Activated CD4-positive, alpha-beta T cell treated with anti-CD3 and anti-CD28 coated beads for 24 hours (primary cell): ENCODE measurements at regions not wholly inside any gene's neighbourhood (a gene's known extent, or its start where the extent isn't known, plus 50 kb on each side); places are given as distances from the start of the nearest gene placed in this dataset.

ENCODE experiments used
- DNase-seq, 2 donors: peaks; one replicate each; pipeline ENCODE4 v3.0.0-alpha.2; 2020; ENCODE audit warnings: low read depth in 2 of 2

DNA sequence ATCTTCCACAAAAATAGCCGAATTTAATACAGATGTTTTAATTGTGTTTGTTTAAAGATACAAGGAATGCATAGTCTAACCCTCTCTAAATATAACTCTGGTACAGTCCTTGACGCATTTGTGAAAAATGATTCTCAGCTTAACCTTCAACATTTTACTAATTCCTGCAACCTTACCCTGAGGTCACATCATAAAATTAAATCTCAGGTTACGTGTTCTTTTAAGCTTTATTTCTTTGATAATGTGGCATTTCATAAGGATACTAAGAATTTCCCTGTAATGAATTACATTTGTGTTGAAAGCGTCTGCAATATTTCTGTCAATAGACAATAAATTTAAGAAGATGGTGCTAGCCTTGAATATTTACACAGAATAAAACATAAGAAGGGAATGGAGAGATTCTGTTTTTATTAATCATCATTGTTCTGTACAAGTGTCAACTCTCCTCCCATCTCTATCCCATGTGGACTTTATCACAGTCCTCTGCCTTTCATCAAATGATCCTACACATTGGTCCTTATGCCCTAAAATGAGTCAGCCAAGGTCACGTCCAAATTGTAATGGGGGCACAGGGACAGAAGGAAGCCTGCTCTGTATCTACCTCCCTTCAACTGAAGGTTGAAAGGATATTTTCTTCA is 769.3 kb upstream of the FLRT2 start:
- DNase-seq = no peak

GRCh38 chr14:84767434-84767833 is 762.5 kb upstream of the FLRT2 start:
- no peak for DNase-seq

GRCh38 chr14:84770030-84770429 is 759.9 kb upstream of the FLRT2 start:
- no peak for DNase-seq

DNA sequence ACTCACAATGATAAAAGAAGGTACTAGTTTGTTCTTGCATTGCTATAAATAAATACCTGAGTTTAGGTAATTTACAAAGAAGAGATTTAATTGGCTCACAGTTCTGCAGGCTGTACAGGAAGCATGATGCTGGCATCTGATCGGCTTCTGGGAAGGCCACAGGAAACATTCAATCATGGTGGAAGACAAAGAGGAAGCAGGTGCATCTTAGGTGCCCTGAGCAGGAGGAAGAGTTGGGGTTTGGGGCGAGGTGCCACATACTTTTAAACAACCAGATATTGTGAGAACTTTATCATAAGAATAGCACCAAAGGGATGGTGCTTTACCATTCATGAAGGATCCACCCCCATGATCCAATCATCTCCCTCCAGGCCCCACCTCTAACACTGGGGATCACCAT is 752.6 kb upstream of the FLRT2 start:
- DNase-seq = no peak

DNA sequence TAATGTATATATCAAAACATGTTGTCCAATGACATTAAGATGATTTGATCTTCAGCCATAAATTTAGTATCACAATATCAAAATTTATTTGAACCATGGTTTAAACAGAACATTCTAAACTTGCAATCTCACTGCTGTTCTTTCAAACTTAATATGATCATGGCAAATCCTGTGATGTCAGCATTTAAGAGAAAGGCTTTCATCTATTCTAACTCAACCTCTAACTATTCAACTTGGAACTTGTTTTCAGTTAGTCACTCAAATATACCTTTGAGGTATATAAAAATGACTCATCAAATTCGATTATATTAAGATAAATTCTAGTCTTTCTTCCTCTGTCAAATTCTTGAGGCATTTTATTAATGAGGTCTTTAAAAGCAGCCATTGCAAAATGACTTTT is 747.0 kb upstream of the FLRT2 start:
- no peak for DNase-seq

- no peak for DNase-seq
These were observed 746.4 kb upstream of the FLRT2 start for GRCh38 chr14:84783511-84783910.

GRCh38 chr14:84785996-84786395 is 743.9 kb upstream of the FLRT2 start:
- DNase-seq = no peak

GRCh38 chr14:84789012-84789411 is 740.9 kb upstream of the FLRT2 start:
- no peak for DNase-seq

DNA sequence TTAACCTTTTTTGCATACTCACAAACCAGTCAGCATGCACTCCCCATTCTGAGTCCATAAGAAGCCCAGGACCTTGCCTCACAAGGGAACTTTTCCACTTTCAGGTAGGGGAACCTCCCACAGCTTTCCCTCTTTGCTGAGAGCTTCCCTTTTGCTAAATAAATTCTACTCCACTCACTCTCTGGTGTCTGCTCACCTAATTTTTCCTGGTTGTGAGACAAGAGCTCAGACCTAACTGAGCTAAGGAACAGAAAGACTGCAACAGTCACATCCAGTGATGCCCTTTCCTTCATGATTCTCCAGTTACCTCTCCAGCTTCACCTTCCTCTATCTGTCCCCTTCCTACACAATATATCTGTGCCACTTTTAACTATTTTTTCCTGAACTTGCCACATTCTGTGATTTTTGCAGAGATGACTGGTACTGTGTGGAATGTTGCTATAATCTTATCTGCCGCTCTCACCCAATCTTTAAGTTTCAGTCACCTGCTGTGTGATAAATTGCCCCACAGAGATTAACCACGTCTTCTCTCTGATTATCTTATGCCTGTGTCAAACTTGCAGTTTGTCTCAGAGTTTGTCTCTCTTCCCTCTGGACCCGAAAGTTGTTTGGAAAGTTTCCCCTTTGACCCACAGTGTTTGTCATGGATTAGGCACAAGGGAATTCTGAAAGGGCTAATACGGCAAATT is 737.1 kb upstream of the FLRT2 start:
- DNase-seq = no peak

- no peak for DNase-seq
These were observed 732.6 kb upstream of the FLRT2 start for GRCh38 chr14:84797326-84797725.

- DNase-seq = no peak
These were observed 725.5 kb upstream of the FLRT2 start for GRCh38 chr14:84804468-84804867.

DNA sequence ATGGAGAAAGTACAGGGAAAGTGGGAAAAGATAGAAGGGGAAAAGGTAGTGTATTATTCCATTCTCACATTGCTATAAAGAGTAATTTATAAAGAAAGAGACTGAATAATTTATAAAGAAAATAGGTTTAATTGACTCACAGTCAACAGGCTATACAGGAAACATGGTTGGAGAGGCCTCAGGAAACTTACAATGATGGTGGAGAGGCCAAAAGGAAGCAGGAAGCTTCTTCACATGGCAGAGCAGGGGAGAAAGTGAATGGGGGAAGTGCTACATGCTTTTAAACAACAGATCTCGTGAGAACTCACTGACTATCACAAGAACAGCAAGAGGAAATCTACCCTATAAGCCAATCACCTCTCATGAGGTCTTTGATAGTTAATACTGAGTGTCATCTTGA is 725.0 kb upstream of the FLRT2 start:
- DNase-seq = no peak

- no peak for DNase-seq
These were observed 723.8 kb upstream of the FLRT2 start for GRCh38 chr14:84806181-84806580.

GRCh38 chr14:84806622-84807021 is 723.3 kb upstream of the FLRT2 start:
- DNase-seq = no peak

- no peak for DNase-seq
These were observed 722.3 kb upstream of the FLRT2 start for GRCh38 chr14:84807673-84808072.

- no peak for DNase-seq
These were observed 720.8 kb upstream of the FLRT2 start for GRCh38 chr14:84809158-84809557.

- DNase-seq = no peak
These were observed 715.6 kb upstream of the FLRT2 start for GRCh38 chr14:84814391-84814790.

GRCh38 chr14:84819528-84819927 is 710.4 kb upstream of the FLRT2 start:
- DNase-seq = no peak

DNA sequence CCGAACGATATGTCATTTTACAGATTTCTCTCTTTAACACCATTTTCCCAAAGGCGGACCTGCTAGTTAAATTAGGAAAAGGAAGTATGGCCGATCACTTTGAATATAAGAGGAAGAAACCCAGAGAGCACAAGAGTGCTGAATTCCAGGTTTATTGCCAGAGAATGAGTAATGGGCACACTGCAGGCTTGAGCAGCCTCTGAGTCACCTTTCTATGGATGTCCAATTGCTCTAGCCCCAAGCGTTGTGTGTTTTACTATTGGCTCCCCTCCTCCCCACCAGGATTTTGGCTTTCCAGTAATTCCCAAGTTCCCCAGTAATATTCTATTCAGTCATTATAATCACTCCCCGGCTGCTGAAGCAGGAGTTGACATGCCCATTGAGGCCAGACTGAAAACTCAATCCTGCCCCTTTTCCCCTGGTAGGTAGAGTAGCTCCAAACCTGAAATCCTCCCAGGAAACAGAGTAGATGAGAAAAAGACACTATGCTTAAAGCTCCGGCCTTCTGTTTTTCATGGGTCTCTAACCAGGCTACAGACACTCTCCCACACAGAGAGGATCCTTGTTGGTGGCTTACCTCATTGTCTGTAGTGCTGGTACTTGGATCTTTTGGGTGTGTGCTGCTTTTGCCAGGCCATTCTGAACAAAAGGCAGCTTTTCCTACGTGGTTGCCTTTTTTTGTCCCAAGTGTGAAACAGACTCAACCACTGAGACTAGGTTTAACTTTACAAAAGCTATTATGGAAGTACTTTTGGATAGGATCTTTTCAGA is 704.3 kb upstream of the FLRT2 start:
- DNase-seq = no peak

- no peak for DNase-seq
These were observed 703.6 kb upstream of the FLRT2 start for GRCh38 chr14:84826294-84826693.

GRCh38 chr14:84850595-84850994 is 679.3 kb upstream of the FLRT2 start:
- DNase-seq = no peak

GRCh38 chr14:84856751-84857534 is 673.0 kb upstream of the FLRT2 start:
- DNase-seq = no peak
